MM.1S (cell line): ENCODE measurements at regions not wholly inside any gene's neighbourhood (a gene's known extent, or its start where the extent isn't known, plus 50 kb on each side); places are given as distances from the start of the nearest gene placed in this dataset.

Experiments
- DNase-seq: peaks from one replicate; pipeline ENCODE4 v3.0.0-alpha.2; 2015
- H2AFZ ChIP-seq: fragments of 300-600 bp; sonication (generic); 2 replicates; pipeline ENCODE4 v1.6.0; 2016; ENCODE audit warnings: antibody characterized with exemption, low read length
- H3F3A ChIP-seq: fragments of 300-600 bp; sonication (generic); 2 replicates; pipeline ENCODE4 v1.6.1; 2016; ENCODE audit warnings: mild to moderate bottlenecking, antibody characterized with exemption, low read length, moderate library complexity, mixed read lengths; ENCODE audit not compliant: insufficient read depth
- H3K27ac ChIP-seq: fragments of 300-600 bp; sonication (generic); 2 replicates; pipeline ENCODE4 v1.5.1; 2016; ENCODE audit warnings: mild to moderate bottlenecking, low read length
- H3K27me3 ChIP-seq: fragments of 300-600 bp; sonication (generic); replicated peaks from 2 replicates; pipeline ENCODE4 v1.6.0; 2016; ENCODE audit warnings: low read length; ENCODE audit not compliant: insufficient read depth
- H3K36me3 ChIP-seq: fragments of 300-600 bp; sonication (generic); replicated peaks from 2 replicates; pipeline ENCODE4 v1.6.1; 2016; ENCODE audit warnings: mild to moderate bottlenecking, low read length, mixed read lengths; ENCODE audit not compliant: insufficient read depth
- H3K4me1 ChIP-seq: fragments of 300-600 bp; sonication (generic); 2 replicates; pipeline ENCODE4 v1.6.1; 2016; ENCODE audit warnings: low read length, mixed read lengths
- H3K4me2 ChIP-seq: fragments of 300-600 bp; sonication (generic); 2 replicates; pipeline ENCODE4 v1.6.0; 2016; ENCODE audit warnings: low read depth, low read length
- H3K4me3 ChIP-seq: fragments of 300-600 bp; sonication (generic); 2 replicates; pipeline ENCODE4 v1.5.1; 2016; ENCODE audit warnings: low read length, mixed read lengths
- H3K79me2 ChIP-seq: fragments of 300-600 bp; sonication (generic); 2 replicates; pipeline ENCODE4 v1.6.1; 2016; ENCODE audit warnings: mixed run types, low read length, mixed read lengths
- H3K9ac ChIP-seq: fragments of 300-600 bp; sonication (generic); 2 replicates; pipeline ENCODE4 v1.6.1; 2016; ENCODE audit warnings: low read length, mixed read lengths
- H3K9me2 ChIP-seq: fragments of 300-600 bp; sonication (generic); replicated peaks from 2 replicates; pipeline ENCODE4 v1.6.1; 2016; ENCODE audit warnings: mild to moderate bottlenecking, low read length, mixed read lengths; ENCODE audit not compliant: insufficient read depth
- H3K9me3 ChIP-seq: fragments of 300-600 bp; sonication (generic); replicated peaks from 2 replicates; pipeline ENCODE4 v1.6.1; 2016; ENCODE audit warnings: mild to moderate bottlenecking, low read length, mixed read lengths; ENCODE audit not compliant: insufficient read depth
- H4K20me1 ChIP-seq: fragments of 300-600 bp; sonication (generic); 2 replicates; pipeline ENCODE4 v1.6.1; 2016; ENCODE audit warnings: mild to moderate bottlenecking, low read length, moderate library complexity, mixed read lengths; ENCODE audit not compliant: insufficient read depth
- CTCF ChIP-seq: fragments of 300-600 bp; sonication (generic); IDR thresholded peaks from 2 replicates; pipeline ENCODE4 v1.5.1; 2016; ENCODE audit warnings: antibody characterized with exemption, low read length, mixed read lengths
- EZH2 ChIP-seq: fragments of 300-600 bp; sonication (generic); optimal IDR thresholded peaks from 2 replicates; pipeline ENCODE3; 2017; ENCODE audit warnings: low read depth, mild to moderate bottlenecking, antibody characterized with exemption, low read length, mixed read lengths
- EZH2phosphoT487 ChIP-seq: fragments of 300-600 bp; sonication (generic); IDR thresholded peaks from 2 replicates; pipeline ENCODE4 v1.6.1; 2018; ENCODE audit warnings: antibody characterized with exemption, low read length

- H3K4me2 ChIP-seq: no peak overlapping the region
- no peak for TF ChIP-seq CTCF
- TF ChIP-seq EZH2phosphoT487: no peak
- no peak for TF ChIP-seq EZH2
- H3K79me2 ChIP-seq: no peaks in the 10 kb centered on the region
- no peak overlapping the region for H3K9ac ChIP-seq
- H3K9me3 ChIP-seq: no peaks in the 10 kb centered on the region
- H3K4me3 ChIP-seq: no peak overlapping the region
- H3K36me3 ChIP-seq: no peaks in the 10 kb centered on the region
- peaks cover 10% of the 10 kb centered on the region for H3F3A ChIP-seq
- H3K27ac ChIP-seq: no peak overlapping the region
- H3K4me1 ChIP-seq: peaks cover 19% of the 10 kb centered on the region
- no peaks in the 10 kb centered on the region for H3K27me3 ChIP-seq
- H2AFZ ChIP-seq: no peak overlapping the region
- DNase-seq: no peak
- H3K9me2 ChIP-seq: no peaks in the 10 kb centered on the region
- no peaks in the 10 kb centered on the region for H4K20me1 ChIP-seq
These were observed 117.2 kb upstream of the MEIS2 start for GRCh38 chr15:37217567-37217966.

GRCh38 chr15:37218351-37218916, 118.1 kb upstream of the MEIS2 start:
- Histone ChIP-seq H3K9me3 (no peaks in the 10 kb centered on the region), H4K20me1 (no peaks in the 10 kb centered on the region), H3K4me3 (no peak overlapping the region), H3K27me3 (no peaks in the 10 kb centered on the region), H3F3A (peaks cover 10% of the 10 kb centered on the region), H3K9ac (no peak overlapping the region), H3K36me3 (no peaks in the 10 kb centered on the region), H2AFZ (no peak overlapping the region), H3K9me2 (no peaks in the 10 kb centered on the region), H3K79me2 (no peaks in the 10 kb centered on the region), H3K4me2 (no peak overlapping the region), H3K4me1 (peaks cover 19% of the 10 kb centered on the region), H3K27ac (no peak overlapping the region)
- DNase-seq: no peak
- no peak for TF ChIP-seq EZH2
- no peak for TF ChIP-seq EZH2phosphoT487
- TF ChIP-seq CTCF: no peak

- Histone ChIP-seq H2AFZ (no peak overlapping the region), H3K27me3 (no peaks in the 10 kb centered on the region), H3K27ac (no peak overlapping the region)
These were observed 118.9 kb upstream of the MEIS2 start for GRCh38 chr15:37219211-37219701.

More at GRCh38 chr15:37219211-37219701, 118.9 kb upstream of the MEIS2 start:
- peaks cover 19% of the 10 kb centered on the region for H3K4me1 ChIP-seq
- TF ChIP-seq EZH2phosphoT487 (no peak), CTCF (no peak), EZH2 (no peak)
- peaks cover 10% of the 10 kb centered on the region for H3F3A ChIP-seq
- no peaks in the 10 kb centered on the region for H3K9me2 ChIP-seq
- H3K4me3 ChIP-seq: no peak overlapping the region
- no peaks in the 10 kb centered on the region for H3K79me2 ChIP-seq
- no peaks in the 10 kb centered on the region for H4K20me1 ChIP-seq
- no peaks in the 10 kb centered on the region for H3K36me3 ChIP-seq
- DNase-seq: no peak
- H3K9me3 ChIP-seq: no peaks in the 10 kb centered on the region
- no peak overlapping the region for H3K9ac ChIP-seq
- no peak overlapping the region for H3K4me2 ChIP-seq
